IMR-90 (cell line): ENCODE measurements at regions not wholly inside any gene's neighbourhood (a gene's known extent, or its start where the extent isn't known, plus 50 kb on each side); places are given as distances from the start of the nearest gene placed in this dataset.
"Not testable (repeated sequence)": the region's sequence is repeated elsewhere in the genome, so short reads cannot be mapped to it uniquely, and the experiment has no call there.

Experiments used
- BHLHE40 ChIP-seq: fragments of 150-350 bp; IDR thresholded peaks from 2 replicates; pipeline ENCODE4 v1.6.1; 2016; ENCODE audit warnings: mild to moderate bottlenecking, low read depth, low read length
- CEBPB ChIP-seq: IDR thresholded peaks from 2 replicates; pipeline ENCODE4 v1.6.1; 2012; ENCODE audit warnings: low read depth, low read length, improper control_type of control experiment
- CTCF ChIP-seq: conservative IDR thresholded peaks from 2 replicates; pipeline ENCODE4 v1.5.1; 2012; ENCODE audit warnings: mild to moderate bottlenecking, low read depth, low read length, improper control_type of control experiment
- FOS ChIP-seq: fragments of 150-350 bp; IDR thresholded peaks from 2 replicates; pipeline ENCODE4 v1.6.1; 2016; ENCODE audit warnings: low read depth, low read length
- MXI1 ChIP-seq: IDR thresholded peaks from 2 replicates; pipeline ENCODE4 v1.6.1; 2012; ENCODE audit warnings: low read depth, mild to moderate bottlenecking, low read length, moderate library complexity, borderline replicate concordance
- POLR2A ChIP-seq: IDR thresholded peaks from 2 replicates; pipeline ENCODE4 v1.6.1; 2012; ENCODE audit warnings: mild to moderate bottlenecking, low read depth, low read length
- RCOR1 ChIP-seq: IDR thresholded peaks from 2 replicates; pipeline ENCODE4 v1.6.1; 2012; ENCODE audit warnings: mild to moderate bottlenecking, low read length, improper control_type of control experiment; ENCODE audit not compliant: insufficient replicate concordance
- RFX5 ChIP-seq: IDR thresholded peaks from 2 replicates; pipeline ENCODE4 v1.8.0; 2012; ENCODE audit warnings: low read depth, mild to moderate bottlenecking, low read length, moderate library complexity
- SMC3 ChIP-seq: fragments of 150-350 bp; IDR thresholded peaks from 2 replicates; pipeline ENCODE4 v1.6.1; 2016; ENCODE audit warnings: low read depth, mild to moderate bottlenecking, antibody characterized with exemption, low read length, moderate library complexity
- USF2 ChIP-seq: fragments of 150-350 bp; IDR thresholded peaks from 2 replicates; pipeline ENCODE4 v1.6.1; 2017; ENCODE audit warnings: mild to moderate bottlenecking, antibody characterized with exemption, low read length, low read depth

GRCh38 chr4:49588401-49588800, 602.3 kb downstream of the CWH43 start:
- not testable (repeated sequence) for TF ChIP-seq CTCF, CEBPB, RCOR1, RFX5, BHLHE40, FOS, USF2, POLR2A, MXI1, SMC3
